H9 (cell line): ENCODE measurements at regions not wholly inside any gene's neighbourhood (a gene's known extent, or its start where the extent isn't known, plus 50 kb on each side); places are given as distances from the start of the nearest gene placed in this dataset.

Source experiments
- DNase-seq: peaks from one replicate; pipeline ENCODE4 v3.0.0-alpha.2; 2017
- H2AFZ ChIP-seq: one replicate; pipeline ENCODE4 v1.6.1; 2013; ENCODE audit warnings: mild to moderate bottlenecking, low read length, control low read depth, moderate library complexity
- H2AK5ac ChIP-seq: 2 replicates; pipeline ENCODE4 v1.6.1; 2013; ENCODE audit warnings: low read length, control low read depth, mixed read lengths; ENCODE audit not compliant: insufficient read length
- H2BK120ac ChIP-seq: one replicate; pipeline ENCODE4 v1.6.1; 2013; ENCODE audit warnings: low read depth, mild to moderate bottlenecking, low read length, control low read depth, inconsistent platforms; ENCODE audit not compliant: poor library complexity, severe bottlenecking
- H2BK12ac ChIP-seq: 2 replicates; pipeline ENCODE4 v1.6.1; 2013; ENCODE audit warnings: low read length, control low read depth, mixed read lengths, low read depth; ENCODE audit not compliant: insufficient read length
- H2BK15ac ChIP-seq: 2 replicates; pipeline ENCODE4 v1.6.1; 2013; ENCODE audit warnings: low read depth, low read length, control low read depth
- H2BK20ac ChIP-seq: one replicate; pipeline ENCODE4 v1.6.1; 2013; ENCODE audit warnings: low read depth, mild to moderate bottlenecking, low read length, control low read depth, inconsistent platforms; ENCODE audit not compliant: poor library complexity, severe bottlenecking
- H2BK5ac ChIP-seq: 2 replicates; pipeline ENCODE4 v1.6.1; 2013; ENCODE audit warnings: low read length, control low read depth, mixed read lengths; ENCODE audit not compliant: insufficient read length
- H3K14ac ChIP-seq: 2 replicates; pipeline ENCODE4 v1.6.1; 2013; ENCODE audit warnings: low read length, control low read depth; ENCODE audit not compliant: insufficient read depth
- H3K18ac ChIP-seq: 2 replicates; pipeline ENCODE4 v1.6.1; 2013; ENCODE audit warnings: low read depth, mild to moderate bottlenecking, mixed read lengths, low read length, control low read depth; ENCODE audit not compliant: insufficient read length
- H3K23ac ChIP-seq: 2 replicates; pipeline ENCODE4 v1.6.1; 2013; ENCODE audit warnings: low read length, control low read depth, mixed read lengths, low read depth; ENCODE audit not compliant: insufficient read length
- H3K23me2 ChIP-seq: 2 replicates; pipeline ENCODE4 v1.6.1; 2013; ENCODE audit warnings: low read depth, mild to moderate bottlenecking, mixed read lengths, low read length, control low read depth; ENCODE audit not compliant: insufficient read length, poor library complexity, severe bottlenecking
- H3K27ac ChIP-seq: 2 replicates; pipeline ENCODE4 v1.5.1; 2013; ENCODE audit warnings: low read length, control low read depth, mixed read lengths, low read depth; ENCODE audit not compliant: insufficient read length
- H3K27me3 ChIP-seq: 2 replicates; pipeline ENCODE4 v1.6.1; 2013; ENCODE audit warnings: low read length, control low read depth, inconsistent platforms; ENCODE audit not compliant: insufficient read depth
- H3K4ac ChIP-seq: 2 replicates; pipeline ENCODE4 v1.6.1; 2013; ENCODE audit warnings: low read depth, mild to moderate bottlenecking, control low read depth, inconsistent platforms, low read length, moderate library complexity
- H3K4me1 ChIP-seq: 2 replicates; pipeline ENCODE4 v1.6.1; 2013; ENCODE audit warnings: low read length, control low read depth, inconsistent platforms; ENCODE audit not compliant: insufficient read depth
- H3K4me2 ChIP-seq: 2 replicates; pipeline ENCODE4 v1.6.1; 2013; ENCODE audit warnings: low read length, control low read depth, mixed read lengths; ENCODE audit not compliant: insufficient read length, insufficient read depth
- H3K56ac ChIP-seq: 2 replicates; pipeline ENCODE4 v1.6.1; 2013; ENCODE audit warnings: low read depth, mild to moderate bottlenecking, mixed read lengths, low read length, control low read depth; ENCODE audit not compliant: insufficient read length
- H3K79me1 ChIP-seq: 2 replicates; pipeline ENCODE4 v1.6.1; 2013; ENCODE audit warnings: low read depth, mild to moderate bottlenecking, moderate library complexity, low read length, control low read depth, inconsistent platforms; ENCODE audit not compliant: insufficient read depth, poor library complexity, severe bottlenecking
- H3K79me2 ChIP-seq: 2 replicates; pipeline ENCODE4 v1.6.1; 2013; ENCODE audit warnings: low read length, control low read depth, inconsistent platforms; ENCODE audit not compliant: insufficient read depth
- H3K9ac ChIP-seq: 2 replicates; pipeline ENCODE4 v1.6.1; 2013; ENCODE audit warnings: low read length, control low read depth, mixed read lengths; ENCODE audit not compliant: insufficient read length; ENCODE audit errors: extremely low read depth
- H3K9me3 ChIP-seq: one replicate; pipeline ENCODE4 v1.6.1; 2013; ENCODE audit warnings: low read depth, low read length, inconsistent platforms; ENCODE audit not compliant: control insufficient read depth
- H3T11ph ChIP-seq: one replicate; pipeline ENCODE4 v1.6.1; 2013; ENCODE audit warnings: mild to moderate bottlenecking, low read length, control low read depth, inconsistent platforms
- H4K20me1 ChIP-seq: one replicate; pipeline ENCODE4 v1.6.1; 2013; ENCODE audit not compliant: control insufficient read depth, insufficient read length, insufficient read depth
- H4K5ac ChIP-seq: 2 replicates; pipeline ENCODE4 v1.6.1; 2013; ENCODE audit warnings: low read depth, mild to moderate bottlenecking, mixed read lengths, low read length, control low read depth; ENCODE audit not compliant: insufficient read length
- H4K8ac ChIP-seq: replicated peaks from 2 replicates; pipeline ENCODE4 v1.6.1; 2013; ENCODE audit warnings: low read length, control low read depth, mixed read lengths, low read depth; ENCODE audit not compliant: insufficient read length
- H4K91ac ChIP-seq: 2 replicates; pipeline ENCODE4 v1.6.1; 2013; ENCODE audit warnings: low read depth, mild to moderate bottlenecking, moderate library complexity, mixed read lengths, low read length, control low read depth; ENCODE audit not compliant: insufficient read length
- H3K27ac Mint-ChIP-seq, 3 experiments: 2 replicates in 2 of 3; 3 replicates in 1 of 3; pipeline ENCODE4 v1.8.0; 2020 to 2021; ENCODE audit warnings: mixed read lengths in 3 of 3, mild to moderate bottlenecking in 1 of 3, moderate library complexity in 1 of 3
- H3K27me3 Mint-ChIP-seq: 2 replicates; pipeline ENCODE4 v1.8.0; 2021; ENCODE audit warnings: low read depth, mild to moderate bottlenecking, moderate library complexity, mixed read lengths
- H3K36me3 Mint-ChIP-seq, 3 experiments: 2 replicates in 2 of 3; 3 replicates in 1 of 3; pipeline ENCODE4 v1.8.0; 2020 to 2021; ENCODE audit warnings: low read depth in 3 of 3, mixed read lengths in 3 of 3; ENCODE audit not compliant: insufficient read depth in 1 of 3
- H3K4me1 Mint-ChIP-seq, 2 experiments: 2 replicates each; pipeline ENCODE4 v1.8.0; 2020; ENCODE audit warnings: mixed read lengths in 2 of 2
- H3K4me3 Mint-ChIP-seq, 2 experiments: 2 replicates in 1 of 2; 3 replicates in 1 of 2; pipeline ENCODE4 v1.8.0; 2020 to 2021; ENCODE audit warnings: mild to moderate bottlenecking in 2 of 2, mixed read lengths in 2 of 2, moderate library complexity in 1 of 2
- H3K9me3 Mint-ChIP-seq, 2 experiments: 2 replicates in 1 of 2; 3 replicates in 1 of 2; pipeline ENCODE4 v1.8.0; 2020; ENCODE audit warnings: mild to moderate bottlenecking in 2 of 2, mixed read lengths in 2 of 2, moderate library complexity in 1 of 2
- WGBS: extraction: QIAGEN DNeasy Blood & Tissue Kit; methylation state at CpG from one replicate; pipeline ENCODE4 v1.1.7; 2013; ENCODE audit warnings: missing lambda C conversion rate, low lambda C conversion rate, mixed read lengths; ENCODE audit not compliant: insufficient read length; ENCODE audit errors: extremely low coverage; 5-methylcytosine and 5-hydroxymethylcytosine counted together
- TF ChIP-seq, protein P1 (sequence below): fragments of 200-600 bp; sonication (generic); conservative IDR thresholded peaks from 3 replicates; pipeline ENCODE4 v1.8.0; 2021; ENCODE audit warnings: antibody characterized with exemption, mild to moderate bottlenecking

DNA sequence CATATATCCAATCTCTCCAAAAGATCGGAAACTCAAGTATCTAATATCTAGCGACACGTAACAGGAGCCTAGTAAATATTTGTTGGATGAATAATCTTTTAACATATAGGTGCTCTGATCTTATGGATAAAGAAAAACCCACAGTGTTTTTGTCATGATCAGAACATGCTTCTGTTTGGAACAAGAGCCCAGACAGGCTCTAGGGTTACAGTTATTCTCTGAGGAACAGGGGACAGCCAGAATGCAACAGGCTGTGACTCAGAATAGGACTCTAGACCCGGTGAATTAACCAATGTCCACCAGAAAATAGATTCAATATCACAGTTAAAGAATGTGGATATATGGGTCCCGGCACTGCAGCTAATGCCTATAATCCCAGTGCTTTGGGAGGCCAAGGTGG is 296.1 kb upstream of the FZD8 start:
- Histone ChIP-seq H3K9ac (no peak overlapping the region), H3K27ac (no peak overlapping the region), H2AK5ac (no peak overlapping the region), H3K79me2 (no peaks in the 10 kb centered on the region), H4K5ac (no peak overlapping the region), H3T11ph (no peak overlapping the region), H4K8ac (no peak overlapping the region), H2AFZ (no peak overlapping the region), H2BK120ac (no peak overlapping the region), H3K4me2 (no peak overlapping the region), H3K18ac (no peak overlapping the region), H3K4me1 (no peaks in the 10 kb centered on the region; the same call in 1 of the 2 replicates), H2BK12ac (no peak overlapping the region), H4K20me1 (no peaks in the 10 kb centered on the region), H4K91ac (no peak overlapping the region), H3K4ac (no peak overlapping the region), H2BK20ac (no peak overlapping the region), H3K23ac (no peak overlapping the region), H3K56ac (no peak overlapping the region), H3K79me1 (no peaks in the 10 kb centered on the region), H2BK15ac (no peak overlapping the region), H2BK5ac (no peak overlapping the region), H3K9me3 (no peaks in the 10 kb centered on the region), H3K14ac (no peak overlapping the region), H3K27me3 (no peaks in the 10 kb centered on the region), H3K23me2 (no peaks in the 10 kb centered on the region)
- no peak overlapping the region for H3K27ac Mint-ChIP-seq
- peaks cover 21 to 23% of the 10 kb centered on the region in 2 experiments for H3K4me1 Mint-ChIP-seq
- TF ChIP-seq, protein P1, sequence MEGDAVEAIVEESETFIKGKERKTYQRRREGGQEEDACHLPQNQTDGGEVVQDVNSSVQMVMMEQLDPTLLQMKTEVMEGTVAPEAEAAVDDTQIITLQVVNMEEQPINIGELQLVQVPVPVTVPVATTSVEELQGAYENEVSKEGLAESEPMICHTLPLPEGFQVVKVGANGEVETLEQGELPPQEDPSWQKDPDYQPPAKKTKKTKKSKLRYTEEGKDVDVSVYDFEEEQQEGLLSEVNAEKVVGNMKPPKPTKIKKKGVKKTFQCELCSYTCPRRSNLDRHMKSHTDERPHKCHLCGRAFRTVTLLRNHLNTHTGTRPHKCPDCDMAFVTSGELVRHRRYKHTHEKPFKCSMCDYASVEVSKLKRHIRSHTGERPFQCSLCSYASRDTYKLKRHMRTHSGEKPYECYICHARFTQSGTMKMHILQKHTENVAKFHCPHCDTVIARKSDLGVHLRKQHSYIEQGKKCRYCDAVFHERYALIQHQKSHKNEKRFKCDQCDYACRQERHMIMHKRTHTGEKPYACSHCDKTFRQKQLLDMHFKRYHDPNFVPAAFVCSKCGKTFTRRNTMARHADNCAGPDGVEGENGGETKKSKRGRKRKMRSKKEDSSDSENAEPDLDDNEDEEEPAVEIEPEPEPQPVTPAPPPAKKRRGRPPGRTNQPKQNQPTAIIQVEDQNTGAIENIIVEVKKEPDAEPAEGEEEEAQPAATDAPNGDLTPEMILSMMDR, result no peak
- H3K36me3 Mint-ChIP-seq, result no peaks in the 10 kb centered on the region
- peaks cover 4% of the 10 kb centered on the region for H3K27me3 Mint-ChIP-seq
- H3K4me3 Mint-ChIP-seq, result no peak overlapping the region
- WGBS, result no CpG with 5 or more reads among the region's 5 CpGs
- no peaks in the 10 kb centered on the region for H3K9me3 Mint-ChIP-seq
- no peak for DNase-seq
